ENCODE measurements at regions not wholly inside any gene's neighbourhood (a gene's known extent, or its start where the extent isn't known, plus 50 kb on each side); places are given as distances from the start of the nearest gene placed in this dataset.

DNA sequence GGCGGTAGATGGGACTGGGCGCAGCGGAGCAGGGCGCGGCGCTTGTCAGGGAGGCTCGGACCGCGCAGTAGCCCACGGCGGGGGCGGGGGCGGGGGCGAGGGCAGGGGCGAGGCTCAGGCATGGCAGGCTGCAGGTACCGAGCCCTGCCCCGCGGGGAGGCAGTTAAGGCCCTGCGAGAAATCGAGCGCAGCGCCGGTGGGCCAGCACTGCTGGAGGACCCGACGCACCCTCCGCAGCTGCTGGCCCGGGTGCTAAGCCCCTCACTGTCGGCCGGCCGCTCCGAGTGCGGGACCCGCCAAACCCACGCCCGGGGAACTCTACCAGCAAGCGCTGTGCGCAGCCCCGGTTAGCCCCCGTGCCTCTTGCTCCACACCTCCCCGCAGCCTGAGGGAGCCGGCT is 90.2 kb upstream of the RPL38 start:
- peaks cover 9% of the 10 kb centered on the region for H3K4me1 ChIP-seq (ENCODE audit: insufficient read depth, low read length)
- H2AFZ ChIP-seq (ENCODE audit: low read depth, low read length): no peak overlapping the region
- H3K36me3 ChIP-seq (ENCODE audit: insufficient read depth, low read length): no peaks in the 10 kb centered on the region
- H3K9me3 ChIP-seq (ENCODE audit: low read length): no peaks in the 10 kb centered on the region
- H3K4me3 ChIP-seq (ENCODE audit: low read length): no peak overlapping the region
- peaks cover 33% of the 10 kb centered on the region for H3K27me3 ChIP-seq (ENCODE audit: insufficient read depth, low read length)

DNA sequence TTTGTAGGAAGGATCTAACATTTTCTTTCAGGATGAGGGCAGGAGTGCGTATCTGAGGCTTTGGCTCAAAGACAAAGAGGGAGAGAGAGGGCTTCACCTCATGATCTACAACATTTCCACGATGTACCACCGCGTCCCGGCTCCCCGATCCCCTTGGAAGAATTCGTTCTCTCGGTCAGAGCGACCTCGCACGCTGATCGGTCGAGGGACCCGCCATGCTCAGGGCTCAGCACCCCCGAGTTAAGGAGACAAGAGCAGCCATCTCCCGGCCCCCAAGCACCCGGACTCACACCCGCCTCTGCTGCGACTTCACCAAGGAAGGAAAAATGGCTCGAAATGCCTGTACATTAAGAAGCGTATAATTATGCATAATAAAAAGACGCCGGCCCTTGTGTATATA is 89.5 kb upstream of the RPL38 start:
- Histone ChIP-seq H3K9me3 (ENCODE audit: low read length) (no peaks in the 10 kb centered on the region), H3K27me3 (ENCODE audit: insufficient read depth, low read length) (peaks cover 39% of the 10 kb centered on the region), H3K36me3 (ENCODE audit: insufficient read depth, low read length) (no peaks in the 10 kb centered on the region), H3K4me1 (ENCODE audit: insufficient read depth, low read length) (peaks cover 9% of the 10 kb centered on the region), H3K4me3 (ENCODE audit: low read length) (no peak overlapping the region), H2AFZ (ENCODE audit: low read depth, low read length) (no peak overlapping the region)

DNA sequence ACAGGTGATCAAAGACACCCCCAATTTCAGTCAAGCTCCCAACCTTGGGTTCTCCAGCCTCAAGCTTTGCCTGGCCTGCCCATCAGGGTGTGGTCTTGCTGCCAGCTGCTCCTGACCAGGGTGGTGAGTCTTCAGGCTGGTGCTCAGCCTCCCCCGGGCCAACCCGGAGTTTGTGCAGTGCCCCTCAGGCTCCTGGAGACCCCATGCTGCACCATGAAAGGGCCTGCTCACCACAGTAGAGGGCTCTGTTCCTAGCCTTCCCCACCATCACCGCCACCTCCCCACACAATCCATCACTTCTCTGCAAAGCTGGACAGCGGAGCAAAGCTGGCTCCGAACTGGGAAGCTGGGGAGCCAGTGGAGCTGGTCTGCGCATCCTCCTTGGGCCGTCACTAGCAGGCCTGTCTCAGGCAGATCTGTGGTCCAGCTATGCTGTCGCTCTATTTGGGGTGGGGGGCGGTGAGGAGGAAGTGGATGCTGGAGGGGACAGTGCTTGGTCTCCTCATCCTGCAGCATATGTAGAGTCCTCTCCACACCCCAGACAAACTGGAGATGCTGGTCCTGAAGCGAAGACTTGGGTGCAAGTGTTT is 88.5 kb upstream of the RPL38 start:
- no peaks in the 10 kb centered on the region for H3K9me3 ChIP-seq (ENCODE audit: low read length)
- H3K27me3 ChIP-seq (ENCODE audit: insufficient read depth, low read length): peaks cover 49% of the 10 kb centered on the region
- no peak overlapping the region for H3K4me3 ChIP-seq (ENCODE audit: low read length)
- no peaks in the 10 kb centered on the region for H3K36me3 ChIP-seq (ENCODE audit: insufficient read depth, low read length)
- peaks cover 9% of the 10 kb centered on the region for H3K4me1 ChIP-seq (ENCODE audit: insufficient read depth, low read length)
- H2AFZ ChIP-seq (ENCODE audit: low read depth, low read length): no peak overlapping the region

DNA sequence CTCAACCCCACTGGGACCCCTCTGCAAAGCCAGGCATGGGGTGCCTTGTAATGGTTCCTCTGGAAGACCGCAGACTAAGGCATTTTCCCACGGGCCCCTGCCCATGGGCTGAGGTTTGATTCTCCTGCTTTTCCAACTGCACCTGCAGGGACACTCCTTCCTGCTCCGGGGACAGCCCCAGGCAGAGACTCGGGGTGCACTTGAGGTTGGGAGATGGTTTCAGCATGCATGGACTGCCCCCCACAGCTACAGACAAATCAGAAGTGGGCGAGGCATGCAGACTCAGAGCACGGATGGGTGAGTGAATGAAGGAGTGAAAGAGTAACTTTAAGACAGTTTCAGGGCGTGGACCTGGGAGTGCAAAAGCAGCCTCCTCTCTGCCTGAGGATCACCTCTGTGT is 87.9 kb upstream of the RPL38 start:
- H3K9me3 ChIP-seq (ENCODE audit: low read length): no peaks in the 10 kb centered on the region

DNA sequence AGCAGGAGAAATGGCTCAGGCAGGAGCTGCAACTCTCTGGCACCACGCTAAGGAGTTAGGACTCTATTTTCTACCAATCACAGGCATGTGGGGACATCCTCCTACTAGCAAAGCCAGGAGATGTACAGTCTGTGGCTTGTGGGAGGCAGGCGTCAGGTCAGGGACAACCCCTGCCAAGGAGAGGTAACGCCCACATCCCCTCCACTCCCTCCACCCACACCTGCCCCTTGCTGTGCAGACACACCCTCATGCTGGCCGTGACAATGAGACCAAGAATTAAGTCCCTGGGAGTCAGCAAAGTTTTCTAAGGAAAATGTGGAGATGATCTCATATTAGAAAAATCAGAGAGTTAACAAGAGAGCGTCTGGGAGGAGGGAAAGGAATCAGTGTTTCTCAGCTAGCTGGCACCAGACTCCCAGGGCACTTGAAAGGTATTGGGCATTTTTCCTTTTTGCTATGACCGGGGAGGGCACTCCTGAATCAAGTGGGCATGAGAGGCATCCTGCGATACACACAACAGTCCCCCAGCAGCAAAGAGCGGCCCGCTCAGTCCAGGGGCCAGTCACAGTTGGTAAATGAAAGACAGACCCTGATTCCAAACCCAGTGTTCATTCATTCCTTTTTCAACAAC is 87.3 kb upstream of the RPL38 start:
- Histone ChIP-seq H3K4me3 (ENCODE audit: low read length) (no peak overlapping the region), H3K4me1 (ENCODE audit: insufficient read depth, low read length) (peaks cover 9% of the 10 kb centered on the region), H3K9me3 (ENCODE audit: low read length) (no peaks in the 10 kb centered on the region), H2AFZ (ENCODE audit: low read depth, low read length) (no peak overlapping the region), H3K36me3 (ENCODE audit: insufficient read depth, low read length) (no peaks in the 10 kb centered on the region), H3K27me3 (ENCODE audit: insufficient read depth, low read length) (peaks cover 53% of the 10 kb centered on the region)

More for the DNA sequence above, 87.9 kb upstream of the RPL38 start:
- Histone ChIP-seq H3K36me3 (ENCODE audit: insufficient read depth, low read length) (no peaks in the 10 kb centered on the region), H3K4me3 (ENCODE audit: low read length) (no peak overlapping the region), H3K27me3 (ENCODE audit: insufficient read depth, low read length) (peaks cover 53% of the 10 kb centered on the region), H3K4me1 (ENCODE audit: insufficient read depth, low read length) (peaks cover 9% of the 10 kb centered on the region), H2AFZ (ENCODE audit: low read depth, low read length) (no peak overlapping the region)

DNA sequence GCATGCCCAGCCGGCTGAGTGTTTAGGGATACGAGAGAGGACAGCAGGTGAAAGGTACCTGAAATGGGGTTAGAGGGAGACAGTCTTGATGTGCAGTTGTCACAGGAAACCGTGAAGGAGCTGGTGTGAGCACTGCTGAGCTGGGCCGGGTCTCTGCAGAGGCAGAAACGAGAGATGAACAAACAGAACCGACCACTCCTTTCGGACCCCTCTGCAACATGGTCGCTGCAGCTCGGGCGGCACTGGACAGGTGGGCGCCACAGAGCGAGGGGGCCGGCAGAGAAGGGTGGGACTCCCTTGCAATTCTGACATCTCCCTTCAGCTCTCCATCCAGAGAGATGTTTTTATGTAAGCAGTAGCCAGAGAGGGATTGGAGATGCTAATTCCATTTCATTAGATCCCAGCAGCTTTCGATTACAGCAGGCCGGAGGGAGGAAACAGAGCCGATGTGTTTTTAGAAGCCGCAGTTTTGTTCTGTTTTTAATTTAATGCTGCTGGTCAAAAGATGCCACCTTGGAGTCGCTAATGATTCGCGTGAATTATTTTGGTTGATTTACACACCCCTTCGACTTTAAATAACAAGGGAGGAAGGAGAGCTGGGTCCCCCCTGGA is 86.3 kb upstream of the RPL38 start:
- Histone ChIP-seq H3K27me3 (ENCODE audit: insufficient read depth, low read length) (peaks cover 53% of the 10 kb centered on the region), H3K36me3 (ENCODE audit: insufficient read depth, low read length) (no peaks in the 10 kb centered on the region), H2AFZ (ENCODE audit: low read depth, low read length) (no peak overlapping the region), H3K4me1 (ENCODE audit: insufficient read depth, low read length) (peaks cover 9% of the 10 kb centered on the region), H3K4me3 (ENCODE audit: low read length) (no peak overlapping the region), H3K9me3 (ENCODE audit: low read length) (no peaks in the 10 kb centered on the region)

DNA sequence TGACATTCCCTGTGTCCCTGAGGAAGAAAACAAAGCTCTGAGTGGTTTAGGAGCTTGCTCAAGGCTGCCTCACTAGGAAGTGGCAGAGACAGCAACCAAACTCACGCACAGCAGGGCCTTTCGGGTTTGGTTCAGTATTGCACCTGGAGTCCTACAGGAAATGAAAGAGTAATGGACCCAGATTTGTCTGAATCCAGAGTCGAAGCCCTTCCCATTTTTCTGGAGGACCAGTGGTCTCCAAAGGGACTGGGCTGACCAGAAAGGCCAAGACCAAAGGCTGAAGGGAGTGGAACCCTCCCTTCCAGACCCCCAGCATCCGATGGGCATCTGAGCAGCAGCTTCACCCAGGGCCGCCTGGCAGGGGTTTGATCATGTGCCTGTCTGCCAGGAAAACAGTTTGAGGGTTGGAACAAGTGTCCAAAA is 85.5 kb upstream of the RPL38 start:
- H3K9me3 ChIP-seq (ENCODE audit: low read length): no peaks in the 10 kb centered on the region
- no peak overlapping the region for H3K4me3 ChIP-seq (ENCODE audit: low read length)
- no peaks in the 10 kb centered on the region for H3K36me3 ChIP-seq (ENCODE audit: insufficient read depth, low read length)
- peaks cover 9% of the 10 kb centered on the region for H3K4me1 ChIP-seq (ENCODE audit: insufficient read depth, low read length)
- H2AFZ ChIP-seq (ENCODE audit: low read depth, low read length): no peak overlapping the region
- peaks cover 53% of the 10 kb centered on the region for H3K27me3 ChIP-seq (ENCODE audit: insufficient read depth, low read length)

DNA sequence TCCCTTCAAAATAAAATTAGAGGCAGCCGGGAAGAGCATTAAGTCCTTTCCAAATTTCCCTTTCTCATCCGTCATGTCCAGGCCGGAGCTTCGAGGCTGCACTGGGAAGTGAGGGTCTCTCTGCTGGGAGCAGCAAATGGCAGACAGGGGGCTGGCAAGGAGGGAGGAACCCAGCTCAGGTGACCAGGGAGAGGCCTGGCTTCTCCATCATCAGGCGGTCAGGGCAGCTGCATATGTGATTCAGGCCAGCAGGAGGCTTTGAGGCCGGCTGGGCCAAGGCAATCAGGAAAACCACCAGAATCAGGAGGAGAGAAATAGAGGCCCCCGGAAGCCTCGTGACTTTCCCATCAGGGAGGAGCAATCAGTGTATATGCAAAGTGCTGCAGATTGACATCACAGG is 85.0 kb upstream of the RPL38 start:
- H3K36me3 ChIP-seq (ENCODE audit: insufficient read depth, low read length): no peaks in the 10 kb centered on the region
- no peaks in the 10 kb centered on the region for H3K9me3 ChIP-seq (ENCODE audit: low read length)
- H2AFZ ChIP-seq (ENCODE audit: low read depth, low read length): no peak overlapping the region
- H3K4me3 ChIP-seq (ENCODE audit: low read length): no peak overlapping the region
- peaks cover 53% of the 10 kb centered on the region for H3K27me3 ChIP-seq (ENCODE audit: insufficient read depth, low read length)
- peaks cover 13% of the 10 kb centered on the region for H3K4me1 ChIP-seq (ENCODE audit: insufficient read depth, low read length)

DNA sequence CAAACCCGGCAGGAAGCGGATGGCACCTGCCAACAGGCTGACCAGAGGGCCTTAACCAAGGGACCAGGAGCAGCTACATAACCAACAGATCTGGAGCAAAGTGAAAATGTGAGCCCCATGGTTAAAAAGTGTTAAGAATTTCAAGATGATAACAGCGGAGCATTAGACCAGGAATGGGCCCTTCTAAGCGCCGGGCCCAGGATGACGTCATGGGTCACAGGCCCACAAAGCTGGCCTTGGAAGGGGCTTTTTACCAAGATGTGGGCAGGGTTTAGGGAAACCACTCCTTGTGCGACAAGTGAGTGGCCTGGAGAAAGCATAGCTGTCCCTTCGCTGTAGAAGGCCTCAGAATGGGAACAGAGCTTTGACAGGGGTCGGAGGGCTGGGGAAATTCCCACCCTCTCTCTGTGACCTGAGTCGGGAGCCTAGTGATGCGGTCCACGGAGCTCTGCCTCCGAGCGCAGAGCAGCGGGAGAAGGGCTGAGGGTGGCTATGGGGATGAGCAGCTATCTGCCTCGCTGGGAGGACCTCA is 84.4 kb upstream of the RPL38 start:
- no peak overlapping the region for H2AFZ ChIP-seq (ENCODE audit: low read depth, low read length)
- H3K36me3 ChIP-seq (ENCODE audit: insufficient read depth, low read length): no peaks in the 10 kb centered on the region
- peaks cover 15% of the 10 kb centered on the region for H3K4me1 ChIP-seq (ENCODE audit: insufficient read depth, low read length)
- peaks cover 53% of the 10 kb centered on the region for H3K27me3 ChIP-seq (ENCODE audit: insufficient read depth, low read length)
- no peaks in the 10 kb centered on the region for H3K9me3 ChIP-seq (ENCODE audit: low read length)
- H3K4me3 ChIP-seq (ENCODE audit: low read length): no peak overlapping the region

DNA sequence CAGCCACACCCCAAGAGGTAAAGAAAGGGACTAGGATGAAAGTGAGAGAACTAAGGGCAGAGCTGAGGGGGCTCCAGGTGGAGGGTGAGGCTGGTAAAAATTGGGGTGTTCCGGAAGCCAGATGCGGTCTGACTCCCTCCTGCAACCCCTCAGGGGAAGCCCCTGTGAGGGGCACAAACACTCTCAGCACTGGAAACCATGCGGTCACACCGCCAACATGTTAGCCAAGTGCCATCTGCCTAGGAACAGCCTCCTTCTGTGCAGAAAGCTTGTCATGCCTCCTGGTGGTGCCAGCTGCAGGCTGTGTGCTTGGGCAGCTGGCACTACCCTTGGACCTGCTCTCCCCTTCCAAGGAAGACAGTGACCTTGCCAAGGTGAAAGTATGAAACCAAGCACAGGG is 83.5 kb upstream of the RPL38 start:
- H3K27me3 ChIP-seq (ENCODE audit: insufficient read depth, low read length): peaks cover 49% of the 10 kb centered on the region

DNA sequence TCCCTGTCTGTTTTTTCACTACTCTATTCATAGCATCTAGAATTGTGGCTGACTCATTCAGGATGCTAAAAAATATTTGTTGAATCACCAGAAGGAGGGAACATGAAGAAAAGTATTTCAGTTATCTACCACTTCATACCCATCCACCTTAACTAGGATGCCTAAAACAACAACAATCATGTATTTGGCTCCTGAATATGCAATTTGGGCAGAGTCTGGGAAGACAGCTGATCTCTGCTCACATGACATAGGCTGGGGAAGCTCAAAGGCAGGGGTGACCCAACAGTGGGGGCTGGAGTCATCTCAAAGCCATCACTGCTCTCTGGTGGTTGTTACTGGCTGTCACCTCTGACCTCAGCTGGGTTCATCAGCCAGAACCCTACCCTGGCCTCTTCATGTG is 80.1 kb upstream of the RPL38 start:
- peaks cover 20% of the 10 kb centered on the region for H3K27me3 ChIP-seq (ENCODE audit: insufficient read depth, low read length)
- no peaks in the 10 kb centered on the region for H3K36me3 ChIP-seq (ENCODE audit: insufficient read depth, low read length)
- H3K4me3 ChIP-seq (ENCODE audit: low read length): no peak overlapping the region
- peaks cover 6% of the 10 kb centered on the region for H3K4me1 ChIP-seq (ENCODE audit: insufficient read depth, low read length)
- H2AFZ ChIP-seq (ENCODE audit: low read depth, low read length): no peak overlapping the region
- no peaks in the 10 kb centered on the region for H3K9me3 ChIP-seq (ENCODE audit: low read length)

More for the DNA sequence above, 83.5 kb upstream of the RPL38 start:
- H3K9me3 ChIP-seq (ENCODE audit: low read length): no peaks in the 10 kb centered on the region
- no peak overlapping the region for H2AFZ ChIP-seq (ENCODE audit: low read depth, low read length)
- peaks cover 15% of the 10 kb centered on the region for H3K4me1 ChIP-seq (ENCODE audit: insufficient read depth, low read length)
- no peaks in the 10 kb centered on the region for H3K36me3 ChIP-seq (ENCODE audit: insufficient read depth, low read length)
- H3K4me3 ChIP-seq (ENCODE audit: low read length): no peak overlapping the region

DNA sequence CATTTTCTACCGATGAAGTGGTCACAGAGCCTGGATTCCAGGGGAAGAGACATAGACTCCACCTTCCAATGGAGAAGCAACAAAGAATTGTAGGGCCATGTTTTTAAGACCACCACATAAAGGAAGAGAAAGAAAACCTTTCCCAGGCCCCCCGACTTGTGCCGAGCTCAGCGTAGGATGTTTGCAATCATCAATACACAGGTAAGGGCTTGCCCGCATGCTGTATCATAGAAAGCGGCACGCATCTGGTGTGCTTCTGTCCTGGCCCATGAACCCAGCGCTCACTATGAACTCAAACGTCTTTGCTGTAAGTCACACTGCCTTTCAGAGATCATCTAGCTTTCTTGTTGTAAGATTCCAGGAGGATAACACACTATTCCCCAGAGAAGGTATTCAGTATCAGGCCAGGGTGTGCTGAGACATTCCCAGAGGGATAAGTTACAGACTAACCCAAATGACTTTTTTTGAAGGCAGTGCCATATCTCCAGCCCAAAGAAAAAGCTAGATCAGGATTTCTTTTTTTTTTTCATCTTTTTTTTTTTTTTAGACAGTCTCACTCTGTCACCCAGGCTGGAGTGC is 79.5 kb upstream of the RPL38 start:
- Histone ChIP-seq H3K27me3 (ENCODE audit: insufficient read depth, low read length) (peaks cover 14% of the 10 kb centered on the region), H3K4me3 (ENCODE audit: low read length) (no peak overlapping the region), H2AFZ (ENCODE audit: low read depth, low read length) (no peak overlapping the region), H3K9me3 (ENCODE audit: low read length) (no peaks in the 10 kb centered on the region), H3K36me3 (ENCODE audit: insufficient read depth, low read length) (no peaks in the 10 kb centered on the region), H3K4me1 (ENCODE audit: insufficient read depth, low read length) (peaks cover 6% of the 10 kb centered on the region)

DNA sequence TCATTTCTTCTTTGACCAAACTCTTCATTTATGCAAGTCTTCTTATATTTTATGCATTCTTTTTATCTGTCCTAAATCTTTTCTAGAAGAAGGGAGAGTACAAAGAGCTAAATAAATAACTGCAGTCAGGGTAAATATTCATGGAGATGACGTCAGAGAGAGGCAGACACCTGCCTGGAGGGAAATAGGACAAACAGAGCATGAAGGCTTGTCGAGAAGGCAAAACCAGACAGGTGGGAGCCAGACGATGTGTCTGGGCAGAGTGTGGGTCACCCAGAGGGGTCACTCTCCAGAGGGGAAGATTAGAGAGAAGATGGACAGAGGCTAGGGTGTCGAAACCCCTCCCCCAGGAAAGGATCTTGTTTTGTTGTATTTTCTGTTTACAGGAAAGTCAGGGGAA is 78.3 kb upstream of the RPL38 start:
- peaks cover 6% of the 10 kb centered on the region for H3K4me1 ChIP-seq (ENCODE audit: insufficient read depth, low read length)
- no peak overlapping the region for H2AFZ ChIP-seq (ENCODE audit: low read depth, low read length)
- H3K9me3 ChIP-seq (ENCODE audit: low read length): no peaks in the 10 kb centered on the region
- no peak overlapping the region for H3K4me3 ChIP-seq (ENCODE audit: low read length)
- H3K27me3 ChIP-seq (ENCODE audit: insufficient read depth, low read length): peaks cover 2% of the 10 kb centered on the region
- H3K36me3 ChIP-seq (ENCODE audit: insufficient read depth, low read length): no peaks in the 10 kb centered on the region
